ENCODE measurements at regions not wholly inside any gene's neighbourhood (a gene's known extent, or its start where the extent isn't known, plus 50 kb on each side); places are given as distances from the start of the nearest gene placed in this dataset.
"Not testable (repeated sequence)": the region's sequence is repeated elsewhere in the genome, so short reads cannot be mapped to it uniquely, and the experiment has no call there.

GRCh38 chr22:48403521-48404403, 1423.9 kb downstream of the BRD1 start:
- DNase-seq (ENCODE audit: low spot score), result peak; percentile 39

- DNase-seq (ENCODE audit: low spot score), result no peak
Measured at GRCh38 chr22:48402591-48403031, 1425.1 kb downstream of the BRD1 start.

GRCh38 chr22:48401523-48401922, 1426.2 kb downstream of the BRD1 start:
- DNase-seq (ENCODE audit: low spot score), result not testable (repeated sequence)

GRCh38 chr22:48398181-48398905, 1429.3 kb downstream of the BRD1 start:
- DNase-seq (ENCODE audit: low spot score), result no peak

- DNase-seq (ENCODE audit: low spot score), result no peak
Measured at GRCh38 chr22:48397531-48398180, 1430.0 kb downstream of the BRD1 start.

- DNase-seq (ENCODE audit: low spot score), result no peak
Measured at GRCh38 chr22:48396785-48397530, 1430.7 kb downstream of the BRD1 start.

- DNase-seq (ENCODE audit: low spot score), result no peak
Measured at GRCh38 chr22:48396091-48396784, 1431.4 kb downstream of the BRD1 start.

- DNase-seq (ENCODE audit: low spot score), result no peak
Measured at GRCh38 chr22:48395201-48395600, 1432.5 kb downstream of the BRD1 start.

GRCh38 chr22:48394787-48395186, 1432.9 kb downstream of the BRD1 start:
- no peak for DNase-seq (ENCODE audit: low spot score)

GRCh38 chr22:48393885-48394284, 1433.8 kb downstream of the BRD1 start:
- no peak for DNase-seq (ENCODE audit: low spot score)

- no peak for DNase-seq (ENCODE audit: low spot score)
Measured at GRCh38 chr22:48393041-48393370, 1434.7 kb downstream of the BRD1 start.

- DNase-seq (ENCODE audit: low spot score), result no peak
Measured at GRCh38 chr22:48391820-48392219, 1435.9 kb downstream of the BRD1 start.

GRCh38 chr22:48391171-48391711, 1436.4 kb downstream of the BRD1 start:
- DNase-seq (ENCODE audit: low spot score), result no peak

- DNase-seq (ENCODE audit: low spot score), result no peak
Measured at GRCh38 chr22:48389916-48390315, 1437.8 kb downstream of the BRD1 start.

GRCh38 chr22:48382197-48382596, 1445.5 kb downstream of the BRD1 start:
- DNase-seq (ENCODE audit: low spot score), result no peak

GRCh38 chr22:48380016-48380665, 1447.5 kb downstream of the BRD1 start:
- no peak for DNase-seq (ENCODE audit: low spot score)

- DNase-seq (ENCODE audit: low spot score), result no peak
Measured at GRCh38 chr22:48379371-48379770, 1448.3 kb downstream of the BRD1 start.

GRCh38 chr22:48378673-48379072, 1449.0 kb downstream of the BRD1 start:
- no peak for DNase-seq (ENCODE audit: low spot score)

- no peak for DNase-seq (ENCODE audit: low spot score)
Measured at GRCh38 chr22:48376936-48377712, 1450.5 kb downstream of the BRD1 start.

GRCh38 chr22:48376428-48376827, 1451.2 kb downstream of the BRD1 start:
- no peak for DNase-seq (ENCODE audit: low spot score)

Measured in AG08395 (cell line).